ENCODE measurements at regions not wholly inside any gene's neighbourhood (a gene's known extent, or its start where the extent isn't known, plus 50 kb on each side); places are given as distances from the start of the nearest gene placed in this dataset.

DNA sequence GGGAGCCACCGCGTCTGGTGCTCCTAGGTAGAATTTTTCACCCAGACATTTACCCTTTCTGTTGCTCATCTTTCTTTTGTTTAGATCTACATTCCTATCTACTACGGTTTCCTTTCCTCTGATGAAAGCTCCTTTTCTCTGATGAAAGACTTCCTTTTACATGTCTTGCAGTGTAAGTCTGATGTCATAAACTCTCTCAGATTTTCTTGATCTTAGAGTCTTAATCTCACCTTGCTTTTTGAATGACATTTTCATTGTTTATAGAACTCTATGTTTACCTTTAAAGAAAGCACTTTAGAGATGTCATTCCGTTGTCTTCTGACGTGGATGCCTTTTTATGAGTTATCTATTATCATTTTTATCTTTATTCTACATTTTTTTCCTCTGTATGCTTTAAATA lies 171.8 kb upstream of the MTPN start:
- TF ChIP-seq, protein P1, sequence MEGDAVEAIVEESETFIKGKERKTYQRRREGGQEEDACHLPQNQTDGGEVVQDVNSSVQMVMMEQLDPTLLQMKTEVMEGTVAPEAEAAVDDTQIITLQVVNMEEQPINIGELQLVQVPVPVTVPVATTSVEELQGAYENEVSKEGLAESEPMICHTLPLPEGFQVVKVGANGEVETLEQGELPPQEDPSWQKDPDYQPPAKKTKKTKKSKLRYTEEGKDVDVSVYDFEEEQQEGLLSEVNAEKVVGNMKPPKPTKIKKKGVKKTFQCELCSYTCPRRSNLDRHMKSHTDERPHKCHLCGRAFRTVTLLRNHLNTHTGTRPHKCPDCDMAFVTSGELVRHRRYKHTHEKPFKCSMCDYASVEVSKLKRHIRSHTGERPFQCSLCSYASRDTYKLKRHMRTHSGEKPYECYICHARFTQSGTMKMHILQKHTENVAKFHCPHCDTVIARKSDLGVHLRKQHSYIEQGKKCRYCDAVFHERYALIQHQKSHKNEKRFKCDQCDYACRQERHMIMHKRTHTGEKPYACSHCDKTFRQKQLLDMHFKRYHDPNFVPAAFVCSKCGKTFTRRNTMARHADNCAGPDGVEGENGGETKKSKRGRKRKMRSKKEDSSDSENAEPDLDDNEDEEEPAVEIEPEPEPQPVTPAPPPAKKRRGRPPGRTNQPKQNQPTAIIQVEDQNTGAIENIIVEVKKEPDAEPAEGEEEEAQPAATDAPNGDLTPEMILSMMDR (IDR thresholded peaks at IDR 0.05; ENCODE audit: insufficient read depth, low read depth, low read length): no peak
- Histone ChIP-seq H3K36me3 (ENCODE audit: control insufficient read depth, insufficient read depth, low read length) (no peaks in the 10 kb centered on the region), H3K4me3 (ENCODE audit: low read depth, low read length) (no peak overlapping the region), H3K27me3 (ENCODE audit: control insufficient read depth, insufficient read depth, low read length) (no peaks in the 10 kb centered on the region)
- CTCF ChIA-PET: interaction anchor here (0.7 kb wide), 1 partner anchor 213 kb away, joined by 3 read pairs; no protein-coding TSS in a partner anchor
- POLR2A ChIA-PET: no interaction called here
- no peak for DNase-seq (ENCODE audit: low read depth)

DNA sequence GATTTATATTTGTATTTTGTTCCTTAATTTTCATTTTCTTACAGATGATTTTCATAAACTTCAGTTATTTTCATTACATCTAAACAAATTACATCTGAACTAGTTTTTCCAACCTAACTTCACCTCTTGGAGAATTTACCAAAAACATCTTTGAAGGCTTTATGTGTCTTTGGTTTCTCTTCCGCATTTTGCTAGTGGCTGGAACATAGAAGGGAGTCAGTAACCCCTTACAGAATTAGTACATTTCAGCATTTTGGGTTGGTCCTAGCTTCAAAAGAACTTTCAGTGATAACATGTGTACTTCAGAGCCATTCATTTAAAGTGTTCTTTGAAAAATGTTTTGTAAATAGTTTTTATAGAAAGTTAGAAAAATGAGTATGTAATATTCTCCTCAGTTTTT lies 169.8 kb upstream of the MTPN start:
- H3K4me3 ChIP-seq (ENCODE audit: low read depth, low read length): no peak overlapping the region
- no peaks in the 10 kb centered on the region for H3K36me3 ChIP-seq (ENCODE audit: control insufficient read depth, insufficient read depth, low read length)
- CTCF ChIA-PET: no interaction called here
- POLR2A ChIA-PET: no interaction called here
- no peaks in the 10 kb centered on the region for H3K27me3 ChIP-seq (ENCODE audit: control insufficient read depth, insufficient read depth, low read length)
- DNase-seq (ENCODE audit: low read depth): no peak
- TF ChIP-seq, protein P1 (IDR thresholded peaks at IDR 0.05; ENCODE audit: insufficient read depth, low read depth, low read length): no peak

DNA sequence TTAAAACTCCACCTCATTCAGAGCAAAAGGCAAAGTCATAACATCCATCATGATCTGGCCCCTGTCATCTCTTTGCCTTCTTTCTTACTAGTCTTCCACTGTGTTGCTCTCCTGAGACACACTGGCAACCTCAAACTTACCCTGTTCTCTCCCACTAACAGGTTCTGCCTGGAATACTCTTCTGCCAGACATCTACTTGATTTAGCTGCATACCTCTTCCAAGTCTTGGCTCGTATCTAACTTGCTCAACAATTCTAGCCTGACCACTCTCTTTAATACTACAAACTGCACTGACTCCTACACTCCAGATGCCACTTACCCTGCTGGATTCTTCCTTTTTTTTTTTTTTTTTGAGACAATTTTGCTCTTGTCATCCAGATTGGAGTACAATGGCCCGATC lies 167.0 kb upstream of the MTPN start:
- POLR2A ChIA-PET: no interaction called here
- CTCF ChIA-PET: no interaction called here
- no peaks in the 10 kb centered on the region for H3K36me3 ChIP-seq (ENCODE audit: control insufficient read depth, insufficient read depth, low read length)
- DNase-seq (ENCODE audit: low read depth): no peak
- H3K4me3 ChIP-seq (ENCODE audit: low read depth, low read length): no peak overlapping the region
- TF ChIP-seq, protein P1 (IDR thresholded peaks at IDR 0.05; ENCODE audit: insufficient read depth, low read depth, low read length): no peak
- no peaks in the 10 kb centered on the region for H3K27me3 ChIP-seq (ENCODE audit: control insufficient read depth, insufficient read depth, low read length)

DNA sequence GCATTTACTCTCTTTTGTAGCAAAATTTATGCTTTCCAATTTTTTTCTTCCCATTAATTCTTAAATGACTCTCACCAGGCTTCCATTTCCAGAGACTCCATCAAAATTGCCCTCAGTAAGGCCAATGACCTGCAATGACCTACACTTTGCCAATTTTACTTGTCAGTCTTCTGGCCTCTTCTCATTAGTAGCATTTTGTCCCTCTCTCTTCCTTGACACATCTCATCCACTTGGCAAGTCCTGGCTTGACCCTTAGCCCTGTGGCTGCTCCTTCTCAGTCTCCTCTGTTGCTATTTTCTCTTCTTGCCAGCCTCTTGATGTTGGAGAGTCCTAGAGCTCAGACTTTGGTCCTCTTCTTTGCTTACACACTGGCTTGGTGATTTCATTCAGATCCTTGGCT lies 166.1 kb upstream of the MTPN start:
- no peaks in the 10 kb centered on the region for H3K36me3 ChIP-seq (ENCODE audit: control insufficient read depth, insufficient read depth, low read length)
- H3K4me3 ChIP-seq (ENCODE audit: low read depth, low read length): no peak overlapping the region
- POLR2A ChIA-PET: no interaction called here
- H3K27me3 ChIP-seq (ENCODE audit: control insufficient read depth, insufficient read depth, low read length): no peaks in the 10 kb centered on the region
- CTCF ChIA-PET: no interaction called here
- TF ChIP-seq, protein P1 (IDR thresholded peaks at IDR 0.05; ENCODE audit: insufficient read depth, low read depth, low read length): no peak
- no peak for DNase-seq (ENCODE audit: low read depth)

DNA sequence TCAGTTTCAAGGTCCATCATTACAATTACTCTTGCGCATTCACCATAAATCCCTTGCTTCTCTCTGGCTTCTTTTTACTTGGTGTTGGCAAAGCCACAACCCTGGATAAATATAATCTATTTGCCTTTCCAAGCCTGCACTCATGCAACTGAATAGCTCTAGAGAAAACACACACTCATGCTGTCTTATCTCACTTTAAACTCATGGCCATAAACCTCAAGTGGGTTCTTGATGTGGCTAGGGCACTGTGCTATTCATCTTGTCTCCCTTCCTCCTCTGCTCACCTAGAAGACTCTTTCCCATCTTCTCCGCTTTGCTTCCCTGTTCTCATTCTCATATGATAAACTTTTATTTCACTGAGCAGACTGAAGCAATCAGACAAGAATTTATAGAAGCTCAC lies 165.4 kb upstream of the MTPN start:
- ChIA-PET CTCF (no interaction called here), POLR2A (no interaction called here)
- Histone ChIP-seq H3K36me3 (ENCODE audit: control insufficient read depth, insufficient read depth, low read length) (no peaks in the 10 kb centered on the region), H3K4me3 (ENCODE audit: low read depth, low read length) (no peak overlapping the region), H3K27me3 (ENCODE audit: control insufficient read depth, insufficient read depth, low read length) (no peaks in the 10 kb centered on the region)
- no peak for DNase-seq (ENCODE audit: low read depth)
- TF ChIP-seq, protein P1 (IDR thresholded peaks at IDR 0.05; ENCODE audit: insufficient read depth, low read depth, low read length): no peak

Data from BJ (cell line).